Gastroesophageal sphincter (tissue), 4 donors: ENCODE measurements at regions not wholly inside any gene's neighbourhood (a gene's known extent, or its start where the extent isn't known, plus 50 kb on each side); places are given as distances from the start of the nearest gene placed in this dataset.
"Not testable (repeated sequence)": the region's sequence is repeated elsewhere in the genome, so short reads cannot be mapped to it uniquely, and the experiment has no call there.

ENCODE experiments used
- ATAC-seq: fragments of 150-250 bp; one replicate; pipeline ENCODE4 v1.9.1; 2016; ENCODE audit warnings: mild to moderate bottlenecking, moderate library complexity
- H3K27ac ChIP-seq, 4 donors: fragments of 200-600 bp; sonication (generic) in 3 of 4; 1 replicate in 3 of 4; 2 replicates in 1 of 4; pipeline ENCODE4 v1.5.1; 2016 to 2019
- H3K27me3 ChIP-seq: fragments of 200-600 bp; sonication (generic); one replicate; pipeline ENCODE4 v1.5.1; 2019
- H3K36me3 ChIP-seq, 2 donors: fragments of 200-600 bp; sonication (generic); one replicate each; pipeline ENCODE4 v1.5.1; 2019; ENCODE audit warnings: control low read depth in 1 of 2
- H3K4me1 ChIP-seq, 3 donors: fragments of 200-600 bp; sonication (generic); 1 replicate in 2 of 3; 2 replicates in 1 of 3; pipeline ENCODE4 v1.5.1; 2016 to 2019; ENCODE audit warnings: control low read depth in 2 of 3
- H3K4me3 ChIP-seq, 2 donors: fragments of 200-600 bp; sonication (generic); one replicate each; pipeline ENCODE4 v1.5.1; 2019; ENCODE audit warnings: mild to moderate bottlenecking in 1 of 2, moderate library complexity in 1 of 2
- H3K9me3 ChIP-seq, 3 donors: fragments of 200-600 bp; sonication (generic); one replicate each; pipeline ENCODE4 v1.5.1; 2017 to 2019; ENCODE audit warnings: control low read depth in 2 of 3
- CTCF ChIP-seq, 4 experiments: fragments of 200-600 bp in 2 of 4; fragments of 450-650 bp in 2 of 4; sonication (generic) in 1 of 4; IDR thresholded peaks; one replicate each; pipeline ENCODE4 v1.5.1; 2017 to 2019; ENCODE audit warnings: antibody characterized with exemption in 4 of 4, mild to moderate bottlenecking in 2 of 4, moderate library complexity in 2 of 4
- EP300 ChIP-seq: sonication (generic); formaldehyde crosslinking; IDR thresholded peaks from one replicate; pipeline ENCODE4 v1.6.1; 2017; ENCODE audit warnings: antibody characterized with exemption, mild to moderate bottlenecking
- POLR2A ChIP-seq, 2 donors: fragments of 450-650 bp; IDR thresholded peaks; one replicate each; pipeline ENCODE4 v1.6.1; 2017; ENCODE audit warnings: antibody characterized with exemption in 2 of 2, mild to moderate bottlenecking in 2 of 2, moderate library complexity in 1 of 2
- POLR2AphosphoS5 ChIP-seq: sonication (generic); formaldehyde crosslinking; IDR thresholded peaks from one replicate; pipeline ENCODE4 v1.6.1; 2017; ENCODE audit warnings: antibody characterized with exemption
- WGBS, 2 donors: methylation state at CpG; one replicate each; pipeline ENCODE4 v1.1.5; 2018; ENCODE audit warnings: low coverage in 1 of 2; 5-methylcytosine and 5-hydroxymethylcytosine counted together

DNA sequence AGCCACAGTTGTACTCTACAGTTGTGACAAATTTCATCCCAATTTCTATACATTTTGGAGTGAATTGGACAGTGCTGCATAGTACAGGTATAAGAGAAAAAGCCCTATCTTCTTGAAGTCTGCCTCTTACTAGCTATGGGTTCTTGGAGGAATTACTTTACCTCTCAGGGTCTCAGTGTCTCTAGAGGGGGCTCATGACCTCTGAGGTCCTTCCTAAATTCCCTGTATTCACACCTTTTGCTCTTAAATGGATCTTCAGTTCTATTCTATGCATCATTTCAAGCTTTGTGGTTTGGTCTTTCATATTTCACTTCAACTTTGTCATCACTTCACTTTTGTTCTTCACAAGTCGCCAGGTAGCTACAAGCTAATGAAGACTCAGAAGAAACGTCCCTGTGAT lies 71.2 kb upstream of the ERCC4 start:
- no peak for TF ChIP-seq EP300
- TF ChIP-seq POLR2AphosphoS5, result no peak
- TF ChIP-seq CTCF (IDR thresholded peaks at IDR 0.05), result no peak
- TF ChIP-seq POLR2A (IDR thresholded peaks at IDR 0.05), result no peak
- H3K27ac ChIP-seq, result no peak overlapping the region
- H3K36me3 ChIP-seq, result no peaks in the 10 kb centered on the region
- H3K4me3 ChIP-seq, result no peak overlapping the region
- 80 to 88% methylated on average over 2 of the region's 2 CpGs for WGBS, 2 donors
- no peaks in the 10 kb centered on the region for H3K9me3 ChIP-seq
- H3K4me1 ChIP-seq, result no peaks in the 10 kb centered on the region
- ATAC-seq, result no peak
- H3K27me3 ChIP-seq, result peaks cover 8% of the 10 kb centered on the region

- H3K27ac ChIP-seq, ATAC-seq, H3K36me3 ChIP-seq, H3K4me1 ChIP-seq, H3K4me3 ChIP-seq, H3K27me3 ChIP-seq, H3K9me3 ChIP-seq: not testable (repeated sequence)
- WGBS, 2 donors, result 100% methylated on average over 2 of the region's 4 CpGs
Observed at GRCh38 chr16:13850173-13850572, 69.8 kb upstream of the ERCC4 start.

GRCh38 chr16:13852827-13853226 lies 67.1 kb upstream of the ERCC4 start:
- Histone ChIP-seq H3K27ac (no peak overlapping the region), H3K4me3 (no peak overlapping the region), H3K27me3 (peaks cover 12% of the 10 kb centered on the region), H3K36me3 (no peaks in the 10 kb centered on the region), H3K9me3 (no peaks in the 10 kb centered on the region), H3K4me1 (no peaks in the 10 kb centered on the region)
- no peak for ATAC-seq
- TF ChIP-seq POLR2A (IDR thresholded peaks at IDR 0.05) (no peak), CTCF (IDR thresholded peaks at IDR 0.05) (no peak), EP300 (no peak), POLR2AphosphoS5 (no peak)
- WGBS, 2 donors, result 83 to 84% methylated on average over 1 to 4 of the region's 5 CpGs

- no peak for ATAC-seq
- Histone ChIP-seq H3K9me3 (no peaks in the 10 kb centered on the region), H3K36me3 (no peaks in the 10 kb centered on the region), H3K27me3 (peaks cover 13% of the 10 kb centered on the region), H3K4me1 (no peaks in the 10 kb centered on the region), H3K4me3 (no peak overlapping the region), H3K27ac (no peak overlapping the region)
- TF ChIP-seq EP300 (no peak), POLR2A (IDR thresholded peaks at IDR 0.05) (no peak), POLR2AphosphoS5 (no peak), CTCF (IDR thresholded peaks at IDR 0.05) (no peak)
- 65 to 100% methylated on average over 2 of the region's 2 CpGs for WGBS, 2 donors
Observed at GRCh38 chr16:13856398-13856797, 63.6 kb upstream of the ERCC4 start.

DNA sequence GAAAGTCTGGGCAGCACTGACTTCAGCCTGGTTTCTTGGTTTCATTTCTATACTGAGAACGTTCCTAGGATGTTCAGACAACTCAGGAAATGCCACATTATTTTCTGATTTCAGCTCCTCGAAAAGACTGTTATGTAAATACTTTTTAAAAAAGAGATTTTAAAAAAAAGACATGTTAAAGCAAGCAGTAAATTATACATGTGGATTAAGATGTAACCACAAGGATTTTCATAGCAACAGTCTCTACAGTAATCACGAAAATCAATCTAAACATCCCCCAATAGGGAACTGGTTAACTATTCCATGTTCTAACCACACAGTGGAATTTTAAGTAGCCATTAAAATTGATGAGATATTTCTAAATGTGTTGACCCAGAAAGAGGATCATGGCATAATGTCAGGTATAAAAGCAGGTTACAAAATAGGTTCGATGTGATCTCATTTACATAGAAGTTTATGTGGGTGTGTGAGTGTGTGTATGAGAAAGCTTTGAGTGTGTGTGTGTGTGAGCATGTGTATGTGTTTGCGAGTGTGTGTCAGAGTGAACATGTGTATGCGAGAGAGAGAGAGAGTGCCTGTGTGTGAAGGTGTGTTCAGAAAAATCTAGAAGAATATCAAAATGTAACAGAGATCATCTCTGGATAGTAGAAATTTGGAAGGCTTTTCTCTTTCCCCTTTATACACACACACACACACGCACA lies 63.0 kb upstream of the ERCC4 start:
- WGBS, 2 donors, result 68 to 76% methylated on average over 7 of the region's 7 CpGs
- no peaks in the 10 kb centered on the region for H3K4me1 ChIP-seq
- TF ChIP-seq CTCF (IDR thresholded peaks at IDR 0.05), result no peak
- no peak for TF ChIP-seq POLR2AphosphoS5
- TF ChIP-seq POLR2A (IDR thresholded peaks at IDR 0.05), result no peak
- no peak for TF ChIP-seq EP300
- no peaks in the 10 kb centered on the region for H3K9me3 ChIP-seq
- peaks cover 10% of the 10 kb centered on the region for H3K27me3 ChIP-seq
- no peak overlapping the region for H3K27ac ChIP-seq
- H3K4me3 ChIP-seq, result no peak overlapping the region
- no peak for ATAC-seq
- no peaks in the 10 kb centered on the region for H3K36me3 ChIP-seq
